Suprapubic skin (tissue), 3 donors: ENCODE measurements at regions not wholly inside any gene's neighbourhood (a gene's known extent, or its start where the extent isn't known, plus 50 kb on each side); places are given as distances from the start of the nearest gene placed in this dataset.

ENCODE experiments used
- POLR2A ChIP-seq, 2 donors: fragments of 450-650 bp; IDR thresholded peaks; one replicate each; pipeline ENCODE4 v1.6.1; 2017; ENCODE audit warnings: antibody characterized with exemption in 2 of 2, mild to moderate bottlenecking in 2 of 2, moderate library complexity in 2 of 2
- TF ChIP-seq, protein P1 (sequence below), 2 donors: fragments of 200-600 bp in 1 of 2; fragments of 450-650 bp in 1 of 2; sonication (generic) in 1 of 2; IDR thresholded peaks; one replicate each; pipeline ENCODE4 v1.5.1; 2016 to 2019; ENCODE audit warnings: antibody characterized with exemption in 2 of 2, mild to moderate bottlenecking in 1 of 2, moderate library complexity in 1 of 2

- no peak for TF ChIP-seq POLR2A (IDR thresholded peaks at IDR 0.05)
- TF ChIP-seq, protein P1, sequence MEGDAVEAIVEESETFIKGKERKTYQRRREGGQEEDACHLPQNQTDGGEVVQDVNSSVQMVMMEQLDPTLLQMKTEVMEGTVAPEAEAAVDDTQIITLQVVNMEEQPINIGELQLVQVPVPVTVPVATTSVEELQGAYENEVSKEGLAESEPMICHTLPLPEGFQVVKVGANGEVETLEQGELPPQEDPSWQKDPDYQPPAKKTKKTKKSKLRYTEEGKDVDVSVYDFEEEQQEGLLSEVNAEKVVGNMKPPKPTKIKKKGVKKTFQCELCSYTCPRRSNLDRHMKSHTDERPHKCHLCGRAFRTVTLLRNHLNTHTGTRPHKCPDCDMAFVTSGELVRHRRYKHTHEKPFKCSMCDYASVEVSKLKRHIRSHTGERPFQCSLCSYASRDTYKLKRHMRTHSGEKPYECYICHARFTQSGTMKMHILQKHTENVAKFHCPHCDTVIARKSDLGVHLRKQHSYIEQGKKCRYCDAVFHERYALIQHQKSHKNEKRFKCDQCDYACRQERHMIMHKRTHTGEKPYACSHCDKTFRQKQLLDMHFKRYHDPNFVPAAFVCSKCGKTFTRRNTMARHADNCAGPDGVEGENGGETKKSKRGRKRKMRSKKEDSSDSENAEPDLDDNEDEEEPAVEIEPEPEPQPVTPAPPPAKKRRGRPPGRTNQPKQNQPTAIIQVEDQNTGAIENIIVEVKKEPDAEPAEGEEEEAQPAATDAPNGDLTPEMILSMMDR (IDR thresholded peaks at IDR 0.05), result no peak
These were observed 563.1 kb downstream of the RFPL4B start for GRCh38 chr6:112910256-112910655.
